ENCODE measurements at regions not wholly inside any gene's neighbourhood (a gene's known extent, or its start where the extent isn't known, plus 50 kb on each side); places are given as distances from the start of the nearest gene placed in this dataset.
"Not testable (repeated sequence)": the region's sequence is repeated elsewhere in the genome, so short reads cannot be mapped to it uniquely, and the experiment has no call there.

- H3K4me1 ChIP-seq (ENCODE audit: insufficient read depth); H3K9ac ChIP-seq; H3K27me3 ChIP-seq (replicated peaks; ENCODE audit: insufficient read depth); H3K9me2 ChIP-seq (ENCODE audit: insufficient read depth); H3F3A ChIP-seq (ENCODE audit: insufficient read depth); H3K36me3 ChIP-seq (ENCODE audit: low read depth); H3K79me2 ChIP-seq (ENCODE audit: insufficient read depth); H3K4me2 ChIP-seq (ENCODE audit: unreplicated experiment); H3K4me3 ChIP-seq; H2AFZ ChIP-seq; in situ Hi-C loops (cut with MboI); H4K20me1 ChIP-seq (ENCODE audit: insufficient read depth); H3K9me3 ChIP-seq (ENCODE audit: low read depth); H3K27ac ChIP-seq; DNase-seq: not testable (repeated sequence)
- 14 to 24% methylated on average over 2 of the region's 2 CpGs for WGBS, 2 experiments (ENCODE audit: low coverage in 1 of 2, low lambda C conversion rate in 2 of 2, missing lambda C conversion rate in 2 of 2)
Observed at GRCh38 chr13:52324831-52325230, 81.1 kb downstream of the THSD1 start.

DNA sequence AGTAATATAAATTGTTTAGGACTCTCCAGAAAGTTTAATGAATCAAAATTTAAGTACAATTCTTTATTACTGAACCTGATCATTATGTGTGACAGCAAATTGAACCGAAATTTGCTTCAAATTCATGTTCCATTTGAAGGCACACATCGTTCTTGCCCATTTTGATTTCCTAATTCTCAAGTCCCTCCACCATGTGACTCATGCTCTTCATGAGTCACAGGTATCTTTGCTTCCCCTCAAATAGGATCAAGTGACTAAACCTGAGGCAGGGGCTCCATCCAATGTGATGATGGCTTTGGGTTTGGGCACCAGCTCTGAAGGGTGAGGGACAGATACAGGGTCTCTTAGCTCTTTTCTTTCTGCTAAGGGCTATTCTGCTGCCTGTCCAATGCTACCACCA is 86.1 kb downstream of the THSD1 start:
- Histone ChIP-seq H3K27ac (no peak overlapping the region), H3K9me2 (ENCODE audit: insufficient read depth) (no peaks in the 10 kb centered on the region), H2AFZ (no peak overlapping the region), H3K9me3 (ENCODE audit: low read depth) (no peaks in the 10 kb centered on the region), H3K4me2 (ENCODE audit: unreplicated experiment) (no peak overlapping the region), H3K4me3 (no peak overlapping the region), H3K4me1 (ENCODE audit: insufficient read depth) (no peaks in the 10 kb centered on the region), H3K36me3 (ENCODE audit: low read depth) (no peaks in the 10 kb centered on the region), H3K9ac (no peak overlapping the region), H4K20me1 (ENCODE audit: insufficient read depth) (no peaks in the 10 kb centered on the region), H3F3A (ENCODE audit: insufficient read depth) (no peaks in the 10 kb centered on the region), H3K79me2 (ENCODE audit: insufficient read depth) (no peaks in the 10 kb centered on the region), H3K27me3 (replicated peaks; ENCODE audit: insufficient read depth) (no peaks in the 10 kb centered on the region)
- WGBS, 2 experiments (ENCODE audit: low coverage in 1 of 2, low lambda C conversion rate in 2 of 2, missing lambda C conversion rate in 2 of 2), result 50 to 68% methylated on average over 2 of the region's 2 CpGs
- DNase-seq, result peak; percentile 9
- in situ Hi-C loops (cut with MboI), result no loop called here
- TF ChIP-seq EZH2 (IDR thresholded peaks at IDR 0.05; ENCODE audit: insufficient read depth, poor library complexity, severe bottlenecking) (no peak), EZH2phosphoT487 (IDR thresholded peaks at IDR 0.05; ENCODE audit: insufficient read depth, low read depth) (no peak)

DNA sequence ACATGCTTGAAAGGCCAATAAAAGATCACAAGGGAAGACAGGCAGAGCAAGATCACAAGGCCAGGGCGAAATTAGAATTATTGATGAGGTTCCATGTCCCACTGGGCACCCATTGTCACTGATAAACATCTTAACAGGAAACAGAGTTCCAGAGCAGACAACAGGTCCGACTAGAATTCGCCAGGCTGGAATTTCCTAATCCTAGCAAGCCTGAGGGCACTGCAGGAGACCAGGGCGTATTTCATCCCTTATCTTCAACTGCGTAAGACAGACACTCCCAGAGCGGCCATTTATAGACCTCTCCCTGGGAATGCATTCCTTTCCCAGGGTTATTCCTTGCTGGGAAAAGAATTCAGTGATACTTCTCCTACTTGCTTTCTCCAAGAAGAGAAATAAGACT is 96.1 kb downstream of the THSD1 start:
- 39% methylated on average over 6 of the region's 6 CpGs for WGBS, 2 experiments (ENCODE audit: low coverage in 1 of 2, low lambda C conversion rate in 2 of 2, missing lambda C conversion rate in 2 of 2)

DNA sequence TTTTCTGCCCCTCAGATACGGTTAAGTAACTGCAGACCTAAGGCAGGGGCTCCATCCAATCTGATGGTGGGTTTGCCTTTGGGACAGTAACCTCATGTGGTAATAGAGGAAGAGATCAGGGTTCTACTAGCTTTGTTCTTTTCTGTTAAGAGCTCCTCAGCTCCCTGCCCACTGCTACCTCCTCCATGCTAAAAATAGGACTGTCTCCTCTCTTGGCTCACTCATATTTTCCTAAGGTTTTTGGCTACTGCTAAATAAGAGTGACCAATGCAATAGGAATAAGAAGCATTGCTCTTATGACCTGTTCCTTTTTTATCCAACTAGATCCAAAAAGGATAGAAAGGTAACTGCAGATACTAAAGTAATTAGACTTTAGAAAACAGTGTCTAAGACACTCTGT is 99.6 kb downstream of the THSD1 start:
- H3K9me2 ChIP-seq (ENCODE audit: insufficient read depth); H3K9ac ChIP-seq; H3K27me3 ChIP-seq (replicated peaks; ENCODE audit: insufficient read depth); H2AFZ ChIP-seq; H4K20me1 ChIP-seq (ENCODE audit: insufficient read depth); H3F3A ChIP-seq (ENCODE audit: insufficient read depth); H3K4me1 ChIP-seq (ENCODE audit: insufficient read depth); H3K4me2 ChIP-seq (ENCODE audit: unreplicated experiment); in situ Hi-C loops (cut with MboI); H3K79me2 ChIP-seq (ENCODE audit: insufficient read depth); H3K4me3 ChIP-seq; DNase-seq; H3K36me3 ChIP-seq (ENCODE audit: low read depth); H3K9me3 ChIP-seq (ENCODE audit: low read depth); H3K27ac ChIP-seq: not testable (repeated sequence)
- whole genome bisulfite sequencing, 2 experiments (ENCODE audit: low coverage in 1 of 2, low lambda C conversion rate in 2 of 2, missing lambda C conversion rate in 2 of 2), result no CpG with 5 or more reads among the region's 1 CpG

More for the DNA sequence above, 96.1 kb downstream of the THSD1 start:
- H4K20me1 ChIP-seq (ENCODE audit: insufficient read depth); H3K4me1 ChIP-seq (ENCODE audit: insufficient read depth); H2AFZ ChIP-seq; DNase-seq; H3K9me3 ChIP-seq (ENCODE audit: low read depth); H3K27me3 ChIP-seq (replicated peaks; ENCODE audit: insufficient read depth); H3K27ac ChIP-seq; H3K79me2 ChIP-seq (ENCODE audit: insufficient read depth); H3K9me2 ChIP-seq (ENCODE audit: insufficient read depth); H3F3A ChIP-seq (ENCODE audit: insufficient read depth); H3K4me2 ChIP-seq (ENCODE audit: unreplicated experiment); H3K4me3 ChIP-seq; in situ Hi-C loops (cut with MboI); H3K9ac ChIP-seq; H3K36me3 ChIP-seq (ENCODE audit: low read depth): not testable (repeated sequence)

DNA sequence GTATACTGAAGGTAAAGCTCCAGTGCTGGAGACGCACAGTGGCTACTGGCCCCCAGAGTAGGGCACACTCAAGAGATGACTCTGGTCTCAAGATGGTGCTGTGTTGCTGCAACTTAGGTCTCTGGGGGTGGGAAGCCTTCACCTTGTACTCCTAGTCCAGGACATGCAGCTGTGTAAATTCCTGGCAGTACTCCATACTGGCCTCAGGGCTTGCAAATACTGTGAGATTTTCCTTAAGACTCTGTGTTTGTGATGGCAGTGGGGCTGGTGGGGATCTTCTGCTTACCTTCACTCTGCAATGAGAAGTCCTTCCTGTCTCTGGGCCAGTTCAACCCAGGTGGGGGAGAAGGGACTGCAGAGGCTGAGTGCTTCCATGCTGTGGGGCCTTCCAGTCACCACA is 102.9 kb downstream of the THSD1 start:
- H3F3A ChIP-seq (ENCODE audit: insufficient read depth); H2AFZ ChIP-seq; H3K9me3 ChIP-seq (ENCODE audit: low read depth); in situ Hi-C loops (cut with MboI); H3K27me3 ChIP-seq (replicated peaks; ENCODE audit: insufficient read depth); H3K9ac ChIP-seq; H3K4me3 ChIP-seq; H4K20me1 ChIP-seq (ENCODE audit: insufficient read depth); H3K27ac ChIP-seq; H3K36me3 ChIP-seq (ENCODE audit: low read depth); H3K79me2 ChIP-seq (ENCODE audit: insufficient read depth); H3K4me2 ChIP-seq (ENCODE audit: unreplicated experiment); H3K4me1 ChIP-seq (ENCODE audit: insufficient read depth); H3K9me2 ChIP-seq (ENCODE audit: insufficient read depth); DNase-seq: not testable (repeated sequence)
- 33 to 53% methylated on average over 1 of the region's 1 CpG for WGBS, 2 experiments (ENCODE audit: low coverage in 1 of 2, low lambda C conversion rate in 2 of 2, missing lambda C conversion rate in 2 of 2)

DNA sequence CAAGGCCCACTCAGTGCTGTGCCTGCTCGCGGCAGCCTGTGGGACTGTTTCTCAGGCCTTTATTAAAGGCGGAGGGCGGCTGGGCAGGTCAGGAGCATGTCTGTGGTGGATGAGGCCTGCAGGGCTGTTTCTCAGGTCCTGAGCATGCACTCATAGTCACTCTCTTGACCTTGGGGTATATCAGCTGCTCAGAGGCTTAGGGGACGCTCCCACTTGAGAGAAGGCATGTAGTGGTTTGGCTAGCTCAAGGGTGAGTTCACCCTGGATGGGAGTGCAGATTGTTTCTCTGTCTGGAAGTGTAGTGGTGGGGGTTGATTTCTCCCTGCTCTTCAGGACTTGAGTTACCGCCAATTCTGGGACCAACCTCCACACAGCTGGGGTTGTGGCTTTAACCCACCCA is 103.3 kb downstream of the THSD1 start:
- not testable (repeated sequence) for H3K27me3 ChIP-seq (replicated peaks; ENCODE audit: insufficient read depth); H3K27ac ChIP-seq; H3F3A ChIP-seq (ENCODE audit: insufficient read depth)

GRCh38 chr13:52301810-52302400 is 104.1 kb downstream of the THSD1 start:
- H4K20me1 ChIP-seq (ENCODE audit: insufficient read depth); DNase-seq; H3K4me2 ChIP-seq (ENCODE audit: unreplicated experiment); H3K9me3 ChIP-seq (ENCODE audit: low read depth); H3F3A ChIP-seq (ENCODE audit: insufficient read depth); H3K79me2 ChIP-seq (ENCODE audit: insufficient read depth); H3K9me2 ChIP-seq (ENCODE audit: insufficient read depth); H3K36me3 ChIP-seq (ENCODE audit: low read depth); H3K4me3 ChIP-seq; H2AFZ ChIP-seq; H3K4me1 ChIP-seq (ENCODE audit: insufficient read depth); H3K27me3 ChIP-seq (replicated peaks; ENCODE audit: insufficient read depth); in situ Hi-C loops (cut with MboI); H3K27ac ChIP-seq; H3K9ac ChIP-seq: not testable (repeated sequence)
- 52 to 77% methylated on average over 3 to 4 of the region's 4 CpGs for WGBS, 2 experiments (ENCODE audit: low coverage in 1 of 2, low lambda C conversion rate in 2 of 2, missing lambda C conversion rate in 2 of 2)

More for the DNA sequence above, 103.3 kb downstream of the THSD1 start:
- H4K20me1 ChIP-seq (ENCODE audit: insufficient read depth); H3K4me3 ChIP-seq; H3K9me2 ChIP-seq (ENCODE audit: insufficient read depth); H3K36me3 ChIP-seq (ENCODE audit: low read depth); H3K9ac ChIP-seq; DNase-seq; H3K4me2 ChIP-seq (ENCODE audit: unreplicated experiment); H3K9me3 ChIP-seq (ENCODE audit: low read depth); in situ Hi-C loops (cut with MboI); H2AFZ ChIP-seq; H3K4me1 ChIP-seq (ENCODE audit: insufficient read depth); H3K79me2 ChIP-seq (ENCODE audit: insufficient read depth): not testable (repeated sequence)
- WGBS, 2 experiments (ENCODE audit: low coverage in 1 of 2, low lambda C conversion rate in 2 of 2, missing lambda C conversion rate in 2 of 2), result 20 to 80% methylated on average over 1 of the region's 6 CpGs

Measured in GM23248 (cell line).